ENCODE measurements at regions not wholly inside any gene's neighbourhood (a gene's known extent, or its start where the extent isn't known, plus 50 kb on each side); places are given as distances from the start of the nearest gene placed in this dataset.
"Not testable (repeated sequence)": the region's sequence is repeated elsewhere in the genome, so short reads cannot be mapped to it uniquely, and the experiment has no call there.

GRCh38 chr22:48070760-48071159 is 1308.3 kb downstream of the TBC1D22A start:
- DNase-seq (ENCODE audit: low read depth), result no peak
- no peak for TF ChIP-seq CTCF (IDR thresholded peaks at IDR 0.05; ENCODE audit: insufficient read depth, low read depth, low read length, missing control alignments)
- H3K4me3 ChIP-seq (ENCODE audit: low read length), result no peak overlapping the region

GRCh38 chr22:48070083-48070482 is 1307.6 kb downstream of the TBC1D22A start:
- DNase-seq (ENCODE audit: low read depth), result no peak
- no peak overlapping the region for H3K4me3 ChIP-seq (ENCODE audit: low read length)
- TF ChIP-seq CTCF (IDR thresholded peaks at IDR 0.05; ENCODE audit: insufficient read depth, low read depth, low read length, missing control alignments), result no peak

GRCh38 chr22:48069256-48069655 is 1306.8 kb downstream of the TBC1D22A start:
- no peak for TF ChIP-seq CTCF (IDR thresholded peaks at IDR 0.05; ENCODE audit: insufficient read depth, low read depth, low read length, missing control alignments)
- DNase-seq (ENCODE audit: low read depth), result no peak
- H3K4me3 ChIP-seq (ENCODE audit: low read length), result no peak overlapping the region

GRCh38 chr22:48068323-48068885 is 1306.0 kb downstream of the TBC1D22A start:
- DNase-seq (ENCODE audit: low read depth), result no peak
- TF ChIP-seq CTCF (IDR thresholded peaks at IDR 0.05; ENCODE audit: insufficient read depth, low read depth, low read length, missing control alignments), result no peak

GRCh38 chr22:48065892-48066291 is 1303.4 kb downstream of the TBC1D22A start:
- no peak overlapping the region for H3K4me3 ChIP-seq (ENCODE audit: low read length)
- TF ChIP-seq CTCF (IDR thresholded peaks at IDR 0.05; ENCODE audit: insufficient read depth, low read depth, low read length, missing control alignments), result no peak
- DNase-seq (ENCODE audit: low read depth), result no peak

More at GRCh38 chr22:48068323-48068885, 1306.0 kb downstream of the TBC1D22A start:
- H3K4me3 ChIP-seq (ENCODE audit: low read length), result no peak overlapping the region

GRCh38 chr22:48061726-48062125 is 1299.3 kb downstream of the TBC1D22A start:
- no peak overlapping the region for H3K4me3 ChIP-seq (ENCODE audit: low read length)
- DNase-seq (ENCODE audit: low read depth), result no peak
- TF ChIP-seq CTCF (IDR thresholded peaks at IDR 0.05; ENCODE audit: insufficient read depth, low read depth, low read length, missing control alignments), result no peak

GRCh38 chr22:48060266-48060665 is 1297.8 kb downstream of the TBC1D22A start:
- TF ChIP-seq CTCF (IDR thresholded peaks at IDR 0.05; ENCODE audit: insufficient read depth, low read depth, low read length, missing control alignments), result no peak
- H3K4me3 ChIP-seq (ENCODE audit: low read length), result no peak overlapping the region
- DNase-seq (ENCODE audit: low read depth), result no peak

GRCh38 chr22:48059521-48059920 is 1297.1 kb downstream of the TBC1D22A start:
- DNase-seq (ENCODE audit: low read depth); H3K4me3 ChIP-seq (ENCODE audit: low read length): not testable (repeated sequence)

Measured in epithelial cell of esophagus (primary cell).